ENCODE measurements at regions not wholly inside any gene's neighbourhood (a gene's known extent, or its start where the extent isn't known, plus 50 kb on each side); places are given as distances from the start of the nearest gene placed in this dataset.

DNA sequence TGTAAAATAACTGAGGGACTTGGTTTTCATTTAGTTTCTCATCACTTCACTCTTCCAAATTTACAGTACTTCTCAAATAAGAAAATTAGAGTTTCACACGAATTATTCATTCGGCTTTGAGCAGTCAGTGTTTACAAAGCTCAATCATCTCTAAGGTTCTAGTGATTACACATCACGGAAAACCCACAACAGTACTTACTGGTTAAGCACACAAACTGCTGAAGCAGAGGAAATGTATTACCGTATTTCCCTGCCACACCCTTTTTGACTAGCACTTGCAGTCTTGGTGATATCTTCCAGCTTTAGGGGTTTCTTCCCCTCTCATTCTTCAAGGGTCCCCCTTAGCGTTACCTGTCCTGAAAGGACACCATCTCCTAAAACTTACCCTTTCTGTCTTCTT is 164.8 kb upstream of the CDIN1 start:
- H3K27me3 Mint-ChIP-seq (ENCODE audit: low read depth) = no peaks in the 10 kb centered on the region
- no peaks in the 10 kb centered on the region for H3K36me3 Mint-ChIP-seq (ENCODE audit: low read depth)
- TF ChIP-seq, protein P1, sequence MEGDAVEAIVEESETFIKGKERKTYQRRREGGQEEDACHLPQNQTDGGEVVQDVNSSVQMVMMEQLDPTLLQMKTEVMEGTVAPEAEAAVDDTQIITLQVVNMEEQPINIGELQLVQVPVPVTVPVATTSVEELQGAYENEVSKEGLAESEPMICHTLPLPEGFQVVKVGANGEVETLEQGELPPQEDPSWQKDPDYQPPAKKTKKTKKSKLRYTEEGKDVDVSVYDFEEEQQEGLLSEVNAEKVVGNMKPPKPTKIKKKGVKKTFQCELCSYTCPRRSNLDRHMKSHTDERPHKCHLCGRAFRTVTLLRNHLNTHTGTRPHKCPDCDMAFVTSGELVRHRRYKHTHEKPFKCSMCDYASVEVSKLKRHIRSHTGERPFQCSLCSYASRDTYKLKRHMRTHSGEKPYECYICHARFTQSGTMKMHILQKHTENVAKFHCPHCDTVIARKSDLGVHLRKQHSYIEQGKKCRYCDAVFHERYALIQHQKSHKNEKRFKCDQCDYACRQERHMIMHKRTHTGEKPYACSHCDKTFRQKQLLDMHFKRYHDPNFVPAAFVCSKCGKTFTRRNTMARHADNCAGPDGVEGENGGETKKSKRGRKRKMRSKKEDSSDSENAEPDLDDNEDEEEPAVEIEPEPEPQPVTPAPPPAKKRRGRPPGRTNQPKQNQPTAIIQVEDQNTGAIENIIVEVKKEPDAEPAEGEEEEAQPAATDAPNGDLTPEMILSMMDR (IDR thresholded peaks at IDR 0.05; ENCODE audit: unreplicated experiment in 3 of 3) = no peak
- no peak overlapping the region for H3K4me3 Mint-ChIP-seq
- no peaks in the 10 kb centered on the region for H3K4me1 Mint-ChIP-seq
- H3K9me3 Mint-ChIP-seq = peaks cover 10% of the 10 kb centered on the region
- H3K27ac Mint-ChIP-seq = no peak overlapping the region

- TF ChIP-seq, protein P1 (IDR thresholded peaks at IDR 0.05; ENCODE audit: unreplicated experiment in 3 of 3) = no peak
- no peaks in the 10 kb centered on the region for H3K27me3 Mint-ChIP-seq (ENCODE audit: low read depth)
- no peaks in the 10 kb centered on the region for H3K36me3 Mint-ChIP-seq (ENCODE audit: low read depth)
- H3K4me1 Mint-ChIP-seq = no peaks in the 10 kb centered on the region
- H3K9me3 Mint-ChIP-seq = peaks cover 8% of the 10 kb centered on the region
- H3K27ac Mint-ChIP-seq = no peak overlapping the region
- no peak overlapping the region for H3K4me3 Mint-ChIP-seq
These were observed 163.8 kb upstream of the CDIN1 start for GRCh38 chr15:36415643-36416042.

DNA sequence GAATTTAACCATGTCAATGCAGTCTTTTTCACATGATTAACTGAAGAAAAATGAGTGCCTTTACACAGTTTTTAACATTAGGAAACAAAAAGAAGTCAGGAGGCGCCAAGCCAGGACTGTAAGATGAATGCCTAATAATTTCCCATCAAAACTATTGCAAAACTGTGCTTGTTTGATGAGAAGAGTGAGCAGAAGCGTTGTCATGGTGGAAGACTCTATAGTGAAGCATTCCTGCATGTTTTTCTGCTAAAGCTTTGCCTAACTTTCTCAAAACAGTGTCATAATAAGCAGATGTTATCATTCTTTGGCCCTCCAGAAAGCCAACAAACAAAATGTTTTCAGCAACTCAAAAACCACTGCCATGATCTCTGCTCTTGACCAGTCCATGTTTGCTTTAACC is 156.8 kb upstream of the CDIN1 start:
- Mint-ChIP-seq H3K4me1 (no peaks in the 10 kb centered on the region), H3K4me3 (no peak overlapping the region), H3K9me3 (peaks cover 17% of the 10 kb centered on the region)

GRCh38 chr15:36426691-36427090 is 152.7 kb upstream of the CDIN1 start:
- Mint-ChIP-seq H3K4me3 (no peak overlapping the region), H3K4me1 (no peaks in the 10 kb centered on the region), H3K27me3 (ENCODE audit: low read depth) (no peaks in the 10 kb centered on the region), H3K9me3 (peaks cover 6% of the 10 kb centered on the region), H3K36me3 (ENCODE audit: low read depth) (no peaks in the 10 kb centered on the region), H3K27ac (no peak overlapping the region)
- TF ChIP-seq, protein P1 (IDR thresholded peaks at IDR 0.05; ENCODE audit: unreplicated experiment in 3 of 3) = no peak

More for the DNA sequence above, 156.8 kb upstream of the CDIN1 start:
- no peaks in the 10 kb centered on the region for H3K36me3 Mint-ChIP-seq (ENCODE audit: low read depth)
- H3K27ac Mint-ChIP-seq = no peak overlapping the region
- TF ChIP-seq, protein P1 (IDR thresholded peaks at IDR 0.05; ENCODE audit: unreplicated experiment in 3 of 3) = no peak
- no peaks in the 10 kb centered on the region for H3K27me3 Mint-ChIP-seq (ENCODE audit: low read depth)

DNA sequence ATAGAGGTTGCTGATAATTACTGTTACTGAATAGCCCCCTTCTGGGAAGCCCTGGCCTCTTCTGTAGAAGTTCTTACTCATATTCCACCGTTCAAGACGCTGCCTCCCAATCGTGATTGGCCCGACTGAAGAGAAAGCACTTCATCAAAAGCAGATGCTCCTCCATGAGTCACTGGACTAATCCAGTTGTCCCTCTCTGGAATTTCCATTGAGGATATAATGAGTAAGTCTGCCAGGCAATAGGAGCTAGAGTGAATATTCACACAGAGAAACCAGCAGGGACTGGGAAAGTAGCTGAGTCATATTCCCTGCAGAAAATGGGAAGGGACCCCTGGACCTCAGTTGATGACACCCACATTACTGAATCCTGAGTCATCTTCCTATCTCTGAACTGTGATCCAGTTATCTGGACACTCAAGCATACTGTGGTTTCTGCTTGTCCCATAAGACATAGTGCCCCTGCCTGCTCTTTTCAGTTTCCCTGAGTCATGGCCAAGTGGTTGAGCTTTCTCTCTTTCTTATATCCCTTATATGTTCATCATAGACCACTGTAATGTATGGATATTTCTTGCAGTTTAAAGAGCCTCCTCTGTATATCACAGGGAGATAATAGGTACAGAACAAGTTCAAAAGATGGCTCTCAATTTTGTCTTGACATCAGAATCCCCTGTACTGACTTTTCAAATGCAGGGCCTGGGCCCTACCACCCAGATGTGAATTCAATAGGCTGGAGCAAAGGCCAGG is 151.2 kb upstream of the CDIN1 start:
- no peak overlapping the region for H3K4me3 Mint-ChIP-seq
- TF ChIP-seq, protein P1 (IDR thresholded peaks at IDR 0.05; ENCODE audit: unreplicated experiment in 3 of 3) = no peak
- H3K4me1 Mint-ChIP-seq = no peaks in the 10 kb centered on the region
- no peaks in the 10 kb centered on the region for H3K27me3 Mint-ChIP-seq (ENCODE audit: low read depth)
- H3K9me3 Mint-ChIP-seq = peaks cover 2% of the 10 kb centered on the region
- H3K36me3 Mint-ChIP-seq (ENCODE audit: low read depth) = no peaks in the 10 kb centered on the region
- no peak overlapping the region for H3K27ac Mint-ChIP-seq

GRCh38 chr15:36429707-36430106 is 149.7 kb upstream of the CDIN1 start:
- TF ChIP-seq, protein P1 (IDR thresholded peaks at IDR 0.05; ENCODE audit: unreplicated experiment in 3 of 3) = no peak
- Mint-ChIP-seq H3K4me3 (no peak overlapping the region), H3K4me1 (no peaks in the 10 kb centered on the region), H3K27me3 (ENCODE audit: low read depth) (no peaks in the 10 kb centered on the region), H3K36me3 (ENCODE audit: low read depth) (no peaks in the 10 kb centered on the region), H3K27ac (no peak overlapping the region), H3K9me3 (no peaks in the 10 kb centered on the region)

Data from nephron (organoid).